Fibroblast of the aortic adventitia (primary cell): ENCODE measurements at regions not wholly inside any gene's neighbourhood (a gene's known extent, or its start where the extent isn't known, plus 50 kb on each side); places are given as distances from the start of the nearest gene placed in this dataset.
"Not testable (repeated sequence)": the region's sequence is repeated elsewhere in the genome, so short reads cannot be mapped to it uniquely, and the experiment has no call there.

Source experiments
- DNase-seq: peaks from one replicate; pipeline ENCODE4 v3.0.0-alpha.2; 2010; ENCODE audit warnings: low read depth
- H3K4me3 ChIP-seq: 2 replicates; pipeline ENCODE4 v1.5.1; 2011; ENCODE audit warnings: low read depth, mild to moderate bottlenecking, control low read depth, low read length, moderate library complexity
- CTCF ChIP-seq: IDR thresholded peaks from 2 replicates; pipeline ENCODE4 v1.5.1; 2011; ENCODE audit warnings: mild to moderate bottlenecking, low read length, control low read depth, inconsistent platforms; ENCODE audit not compliant: insufficient read depth

GRCh38 chr3:178100908-178101307 is 435.3 kb upstream of the KCNMB2 start:
- no peak for TF ChIP-seq CTCF
- no peak overlapping the region for H3K4me3 ChIP-seq
- DNase-seq: no peak

GRCh38 chr3:178103140-178103539 is 433.1 kb upstream of the KCNMB2 start:
- no peak overlapping the region for H3K4me3 ChIP-seq
- no peak for DNase-seq
- no peak for TF ChIP-seq CTCF

GRCh38 chr3:178107804-178108203 is 428.4 kb upstream of the KCNMB2 start:
- no peak for TF ChIP-seq CTCF
- no peak for DNase-seq
- no peak overlapping the region for H3K4me3 ChIP-seq

GRCh38 chr3:178109691-178110090 is 426.5 kb upstream of the KCNMB2 start:
- no peak for DNase-seq
- TF ChIP-seq CTCF: no peak
- H3K4me3 ChIP-seq: no peak overlapping the region

DNA sequence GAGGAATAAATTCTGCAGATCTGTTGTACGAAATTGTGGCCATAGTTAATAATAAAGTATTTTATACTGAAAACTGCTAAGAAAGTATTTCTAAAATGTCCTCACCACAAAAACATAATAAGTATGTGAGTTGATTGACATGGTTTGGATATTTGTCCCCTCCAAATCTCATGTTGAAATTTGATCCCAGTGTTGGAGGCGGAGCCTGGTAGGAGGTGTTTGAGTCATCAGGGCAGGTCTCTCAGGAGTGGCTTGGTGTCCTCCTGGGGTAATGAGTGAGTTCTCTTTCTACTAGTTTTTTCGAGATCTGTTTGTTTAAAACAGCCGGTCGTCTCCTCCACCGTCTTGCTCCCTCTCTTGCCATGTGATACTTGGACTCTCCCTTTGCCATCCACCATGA is 424.1 kb upstream of the KCNMB2 start:
- DNase-seq: no peak
- TF ChIP-seq CTCF: no peak
- no peak overlapping the region for H3K4me3 ChIP-seq

DNA sequence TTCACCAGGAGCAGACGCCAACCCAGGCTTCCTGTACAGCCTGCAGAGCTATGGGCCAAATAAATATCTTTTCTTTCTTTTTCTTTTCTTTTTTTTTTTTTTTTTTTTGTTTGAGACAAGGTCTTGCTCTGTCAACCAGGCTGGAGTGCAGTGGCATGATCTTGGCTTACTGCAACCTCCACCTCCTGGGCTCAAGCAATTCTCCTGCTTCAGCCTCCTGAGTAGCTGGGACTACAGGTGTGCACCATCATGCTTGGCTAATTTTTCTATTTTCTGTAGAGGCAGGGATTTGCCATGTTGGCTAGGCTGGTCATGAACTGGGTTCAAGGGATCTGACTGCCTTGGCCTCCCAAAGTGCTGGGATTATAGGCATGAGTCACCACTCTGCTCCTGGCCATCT is 423.7 kb upstream of the KCNMB2 start:
- H3K4me3 ChIP-seq, DNase-seq: not testable (repeated sequence)

- no peak overlapping the region for H3K4me3 ChIP-seq
- TF ChIP-seq CTCF: no peak
- no peak for DNase-seq
Measured at GRCh38 chr3:178117641-178118040, 418.6 kb upstream of the KCNMB2 start.

DNA sequence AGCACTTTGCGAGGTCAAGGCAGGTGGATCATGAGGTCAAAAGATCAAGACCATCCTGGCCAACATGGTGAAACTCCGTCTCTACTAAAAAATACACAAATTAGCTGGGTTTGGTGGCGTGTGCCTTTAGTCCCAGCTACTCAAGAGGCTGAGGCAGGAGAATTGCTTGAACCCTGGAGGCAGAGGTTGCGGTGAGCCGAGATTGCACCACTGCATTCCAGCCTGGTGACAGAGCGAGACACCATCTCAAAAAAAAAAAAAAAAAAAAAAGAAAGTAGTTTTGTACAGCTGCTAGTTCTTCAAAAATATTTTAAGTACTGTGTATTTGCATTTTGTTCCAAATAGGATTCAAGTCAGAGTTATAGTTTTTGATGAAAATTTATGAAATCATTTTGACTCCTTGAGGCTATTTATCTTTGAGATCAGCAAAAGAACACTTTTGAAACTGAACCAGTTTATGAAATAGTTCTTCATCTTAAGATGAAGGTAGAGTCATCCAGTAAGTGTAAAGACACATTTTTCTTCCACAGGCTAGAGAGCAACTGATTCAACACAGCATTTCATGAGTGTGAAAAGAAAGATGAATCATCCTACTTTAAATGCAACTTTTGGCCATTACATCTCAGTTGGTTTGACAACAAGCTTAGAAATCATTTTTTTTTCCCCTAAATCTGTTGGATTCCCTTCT is 416.5 kb upstream of the KCNMB2 start:
- not testable (repeated sequence) for H3K4me3 ChIP-seq
- peak; percentile 79 for DNase-seq
